ENCODE measurements at regions not wholly inside any gene's neighbourhood (a gene's known extent, or its start where the extent isn't known, plus 50 kb on each side); places are given as distances from the start of the nearest gene placed in this dataset.
"Not testable (repeated sequence)": the region's sequence is repeated elsewhere in the genome, so short reads cannot be mapped to it uniquely, and the experiment has no call there.

DNA sequence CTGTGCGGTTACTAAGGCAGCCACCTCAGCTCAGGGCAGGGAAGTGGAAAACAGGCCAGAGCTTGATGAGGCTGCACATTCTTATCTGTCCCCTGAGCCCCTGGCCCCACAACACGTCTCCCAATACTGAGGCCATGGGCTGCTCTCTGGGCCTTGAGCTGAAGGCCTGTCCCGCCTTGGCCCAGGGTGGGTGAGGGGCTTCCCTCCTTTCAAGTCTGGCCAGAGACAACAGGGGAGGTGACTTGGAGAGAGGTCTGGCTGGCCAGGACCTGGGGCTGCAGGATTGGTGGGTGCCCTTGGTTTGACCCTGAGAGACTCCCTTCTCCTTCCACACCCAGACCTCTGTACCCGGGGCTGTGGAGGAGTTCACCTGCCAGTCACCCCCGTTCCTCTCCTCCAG is 563.8 kb downstream of the PTPRU start:
- no peak for DNase-seq (ENCODE audit: low spot score)

- no peak for DNase-seq (ENCODE audit: low spot score)
Observed at GRCh38 chr1:29798699-29799566, 562.6 kb downstream of the PTPRU start.

- not testable (repeated sequence) for DNase-seq (ENCODE audit: low spot score)
Observed at GRCh38 chr1:29797125-29797524, 560.8 kb downstream of the PTPRU start.

DNA sequence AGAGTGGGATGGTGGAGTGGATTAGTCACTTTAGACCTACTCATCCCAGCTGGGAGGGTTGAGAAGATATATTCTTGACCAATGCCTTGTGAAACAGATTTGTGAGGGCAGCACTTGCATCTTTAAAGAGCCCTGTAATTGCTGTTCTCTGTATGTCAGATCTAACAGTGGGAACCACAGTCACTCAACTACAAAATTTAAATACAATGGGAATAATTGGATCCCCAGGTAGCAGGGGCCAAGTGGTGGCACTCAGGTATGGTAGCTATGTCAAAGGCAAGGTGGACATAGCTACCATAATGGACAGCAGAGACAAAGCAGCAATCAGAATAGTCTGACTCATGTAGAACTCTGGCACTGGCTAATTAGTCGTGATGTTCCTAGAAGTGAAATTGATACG is 559.6 kb downstream of the PTPRU start:
- DNase-seq (ENCODE audit: low spot score) = not testable (repeated sequence)

DNA sequence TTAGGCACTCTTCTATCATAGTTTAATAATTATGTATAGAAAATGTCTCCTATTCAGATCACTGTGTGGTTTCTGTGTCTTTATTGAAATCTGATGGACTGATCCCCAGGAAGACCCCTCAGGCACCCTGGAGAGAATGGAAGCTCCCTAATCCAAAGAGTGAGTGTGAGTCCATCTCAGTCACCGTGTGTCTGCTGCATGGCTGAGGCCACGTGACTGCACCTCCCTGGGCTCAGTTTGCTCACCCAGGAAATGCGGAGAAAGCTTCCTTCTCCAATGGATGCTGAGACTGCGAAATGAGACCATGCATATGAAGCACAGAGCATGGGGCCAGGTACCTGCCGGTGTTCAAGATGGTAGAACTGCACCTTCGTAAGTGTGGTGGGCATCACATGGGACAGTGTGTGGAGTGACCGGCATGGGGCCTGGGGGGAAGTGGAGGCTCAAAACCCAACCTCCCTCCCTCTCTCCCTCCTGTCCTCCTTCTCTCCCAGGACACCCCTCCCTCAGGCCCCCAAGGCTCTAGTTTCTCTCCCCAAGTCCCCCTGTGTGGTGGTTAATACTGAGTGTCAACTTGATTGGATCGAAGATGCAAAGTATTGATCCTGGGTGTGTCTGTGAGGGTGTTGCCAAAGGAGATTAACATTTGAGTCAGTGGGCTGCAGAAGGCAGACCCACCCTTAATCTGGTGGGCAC is 557.5 kb downstream of the PTPRU start:
- no peak for DNase-seq (ENCODE audit: low spot score)

DNA sequence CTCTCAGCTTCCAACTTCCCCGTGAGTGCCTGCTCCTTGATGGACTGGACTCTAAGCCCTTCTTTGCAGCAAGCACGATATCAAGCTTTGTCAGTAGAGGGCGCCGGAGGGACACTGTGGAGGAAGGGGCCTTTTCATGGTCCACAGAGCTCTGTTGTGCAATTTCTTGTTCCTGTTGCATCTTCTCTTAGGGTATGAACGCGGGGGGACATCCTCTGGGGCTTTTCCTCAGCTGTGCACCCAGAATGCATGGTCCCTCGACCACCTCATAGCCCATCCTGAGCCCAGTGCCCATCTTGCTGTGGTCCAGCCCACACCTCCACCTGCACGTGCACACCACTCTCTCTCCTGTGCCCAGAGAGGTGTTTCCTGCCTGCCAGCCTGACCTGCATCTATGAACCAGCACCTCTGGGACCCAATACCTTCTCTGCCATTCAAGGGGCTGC is 556.8 kb downstream of the PTPRU start:
- peak; percentile 60 for DNase-seq (ENCODE audit: low spot score)

DNA sequence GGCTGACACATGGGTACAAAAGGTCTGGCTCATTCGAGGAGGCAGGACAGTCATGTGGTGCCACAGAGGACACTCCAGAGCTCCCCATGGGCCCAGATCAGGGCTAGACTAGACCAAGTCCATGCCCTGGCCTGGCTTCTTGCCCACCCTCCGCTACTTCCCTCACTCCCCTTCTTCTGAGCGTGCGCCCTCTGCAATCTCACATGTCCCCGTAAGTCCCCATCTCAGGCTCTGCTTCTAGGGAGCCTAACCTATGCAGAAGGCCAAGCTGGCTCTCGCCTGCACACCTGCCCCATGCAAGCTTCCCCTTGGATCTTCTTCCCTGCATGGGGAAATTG is 553.6 kb downstream of the PTPRU start:
- DNase-seq (ENCODE audit: low spot score) = no peak

DNA sequence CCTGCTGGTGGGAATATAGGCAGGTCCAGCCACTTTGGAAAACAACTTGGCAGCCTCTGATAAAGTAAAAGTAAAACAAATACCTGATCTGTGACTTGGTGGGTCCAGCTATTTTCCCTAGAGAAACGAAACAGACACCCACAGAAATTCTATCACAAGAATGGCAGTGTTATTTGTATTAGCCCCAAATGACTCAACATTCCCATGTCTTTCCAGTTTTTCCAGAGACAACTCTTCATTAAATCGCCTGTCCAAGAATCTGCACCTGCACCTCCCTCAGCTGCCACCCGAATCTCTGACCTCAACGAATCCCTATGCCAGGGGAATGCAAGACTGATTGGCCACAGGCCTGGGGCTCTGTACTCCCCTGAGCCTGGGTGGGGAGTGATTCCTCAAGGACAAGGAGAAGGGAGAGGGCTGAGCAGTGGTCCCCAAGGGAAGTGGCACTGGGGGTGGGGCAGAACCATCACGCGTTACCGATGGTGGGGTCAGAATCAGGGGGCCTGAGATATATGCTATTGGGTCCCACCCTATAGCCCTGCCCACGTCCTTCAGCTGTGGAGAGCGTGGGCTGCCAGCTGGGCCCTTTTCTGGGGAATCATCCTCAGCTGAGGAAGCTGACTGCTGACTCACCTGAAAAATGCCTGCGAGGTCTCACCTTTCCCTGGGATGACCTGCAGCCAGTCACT is 553.0 kb downstream of the PTPRU start:
- no peak for DNase-seq (ENCODE audit: low spot score)

- DNase-seq (ENCODE audit: low spot score) = no peak
Observed at GRCh38 chr1:29786791-29787732, 550.7 kb downstream of the PTPRU start.

DNA sequence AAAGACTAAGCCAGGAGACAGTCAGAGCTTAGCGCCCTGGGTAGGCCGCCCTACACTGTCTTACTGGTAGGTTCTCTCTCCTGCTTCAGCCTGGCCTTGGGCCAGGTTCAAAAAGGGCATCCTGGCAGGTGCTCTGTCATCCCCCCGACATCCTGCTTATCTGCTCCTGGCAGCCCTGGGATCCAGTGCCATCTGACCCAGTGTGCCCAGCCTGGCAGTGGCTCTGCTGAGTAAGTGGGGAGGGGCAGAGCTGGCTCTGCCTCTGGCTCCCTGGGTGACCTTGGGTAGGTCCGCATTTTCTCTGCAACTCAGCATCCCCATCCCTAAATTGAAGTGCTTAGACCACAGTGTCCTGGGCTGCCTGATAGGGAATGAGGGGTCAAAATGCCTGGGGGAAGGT is 549.9 kb downstream of the PTPRU start:
- DNase-seq (ENCODE audit: low spot score) = no peak

DNA sequence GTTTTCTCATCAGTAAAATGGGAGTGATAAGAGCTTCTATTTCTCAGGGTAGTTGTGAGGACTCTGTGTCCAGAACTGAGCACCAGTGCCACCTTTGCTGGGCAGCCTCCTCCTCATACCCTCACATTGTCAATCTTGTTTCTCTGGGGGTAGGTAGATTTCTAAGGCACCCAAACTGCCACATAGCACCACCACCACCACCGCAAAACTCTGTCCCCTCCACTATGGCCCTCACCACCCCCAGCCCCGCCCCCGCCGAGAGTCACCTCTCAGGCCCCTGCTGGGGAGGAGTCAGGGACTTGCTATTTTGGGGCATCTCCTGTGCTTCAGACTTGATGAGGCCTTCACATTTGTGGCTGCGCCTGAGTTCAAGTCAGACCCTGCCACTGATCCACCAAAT is 549.2 kb downstream of the PTPRU start:
- no peak for DNase-seq (ENCODE audit: low spot score)

- no peak for DNase-seq (ENCODE audit: low spot score)
Observed at GRCh38 chr1:29785137-29785527, 548.8 kb downstream of the PTPRU start.

- DNase-seq (ENCODE audit: low spot score) = no peak
Observed at GRCh38 chr1:29784276-29785136, 548.2 kb downstream of the PTPRU start.

DNA sequence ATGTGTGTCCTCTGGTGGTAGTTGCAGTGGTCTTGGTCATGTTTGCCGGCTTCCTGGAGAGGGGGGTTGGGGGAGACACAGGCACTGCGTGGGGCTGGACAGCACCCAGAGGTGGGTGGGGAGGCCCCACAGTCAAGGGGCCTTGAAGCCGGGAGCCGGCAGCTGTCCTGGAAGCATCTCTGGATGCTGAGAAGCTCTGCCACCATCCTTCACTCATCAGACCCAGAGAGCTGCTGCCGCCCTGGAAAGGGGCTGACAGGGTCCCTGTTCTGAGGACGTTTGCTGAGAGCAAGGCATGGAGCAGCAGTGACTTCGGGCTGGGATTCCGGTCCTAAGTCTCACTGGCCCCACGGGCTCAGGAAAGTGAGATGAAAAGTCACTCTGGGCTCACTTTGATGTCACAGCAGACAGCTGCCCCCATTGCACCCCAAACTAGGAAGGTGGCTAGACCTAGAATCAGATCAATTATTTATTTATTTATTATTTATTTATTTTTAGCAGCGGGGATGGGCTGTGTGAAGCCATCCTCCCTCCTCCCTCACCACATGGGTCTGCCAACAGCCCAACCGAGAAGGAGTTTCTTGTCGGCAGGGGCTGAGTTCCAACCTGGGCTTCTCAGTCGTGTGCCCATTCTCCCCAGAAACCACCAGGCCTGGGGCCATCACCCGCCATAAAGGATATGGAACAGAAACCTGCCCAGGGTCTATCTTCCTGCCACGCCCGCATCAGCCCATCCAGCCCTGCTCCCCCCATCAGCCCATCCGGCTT is 547.4 kb downstream of the PTPRU start:
- DNase-seq (ENCODE audit: low spot score) = no peak

DNA sequence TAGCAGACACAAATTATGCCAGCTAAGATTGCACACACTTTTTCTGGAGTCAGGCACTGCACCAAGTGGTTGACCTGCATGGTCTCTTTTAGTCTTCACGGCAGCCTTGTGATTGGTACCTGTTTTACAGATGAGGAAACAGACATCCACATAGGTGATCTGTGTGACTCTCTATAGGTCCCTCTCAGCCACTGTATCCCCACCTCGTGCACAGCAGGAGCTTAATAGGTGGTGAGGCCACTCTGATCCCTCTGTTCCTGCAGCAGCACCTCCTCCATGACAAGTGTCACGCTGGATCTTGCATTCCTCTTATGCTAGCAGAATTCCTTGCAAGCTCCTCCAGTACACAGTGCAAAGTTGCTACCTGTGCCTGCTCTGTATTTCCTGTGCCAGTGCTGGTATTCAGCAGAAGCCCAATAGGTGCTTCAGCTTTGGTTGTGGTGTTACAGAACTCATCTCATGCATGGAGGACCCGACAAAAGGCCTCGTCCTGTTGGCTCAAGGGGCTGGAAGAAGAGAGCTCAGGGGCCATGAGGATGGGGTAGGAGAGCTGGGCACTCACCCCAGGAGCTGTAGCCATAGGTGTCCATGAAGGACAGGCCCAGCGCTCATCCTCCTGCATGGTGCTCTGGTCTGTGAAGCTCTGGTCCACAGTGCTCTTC is 546.7 kb downstream of the PTPRU start:
- no peak for DNase-seq (ENCODE audit: low spot score)

- no peak for DNase-seq (ENCODE audit: low spot score)
Observed at GRCh38 chr1:29779146-29779545, 542.8 kb downstream of the PTPRU start.

DNA sequence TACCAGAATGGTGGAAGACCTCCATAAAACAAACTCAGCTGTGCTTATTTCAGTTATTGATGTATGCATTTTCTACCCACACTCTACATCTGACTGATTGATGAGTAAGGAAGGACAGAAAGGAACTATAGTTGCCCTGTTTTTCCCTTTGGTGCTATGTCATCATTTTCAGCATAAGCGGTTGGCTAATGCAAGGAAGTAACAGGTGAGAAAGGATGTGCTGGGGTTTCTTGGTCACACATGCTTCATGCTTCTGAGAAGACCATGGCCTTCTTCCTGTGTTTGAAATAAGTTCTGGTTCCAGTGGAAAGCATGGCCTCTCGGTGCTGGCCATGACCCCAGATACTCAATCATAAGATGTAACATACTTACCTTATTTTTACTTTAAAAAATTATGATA is 541.2 kb downstream of the PTPRU start:
- DNase-seq (ENCODE audit: low spot score) = no peak

DNA sequence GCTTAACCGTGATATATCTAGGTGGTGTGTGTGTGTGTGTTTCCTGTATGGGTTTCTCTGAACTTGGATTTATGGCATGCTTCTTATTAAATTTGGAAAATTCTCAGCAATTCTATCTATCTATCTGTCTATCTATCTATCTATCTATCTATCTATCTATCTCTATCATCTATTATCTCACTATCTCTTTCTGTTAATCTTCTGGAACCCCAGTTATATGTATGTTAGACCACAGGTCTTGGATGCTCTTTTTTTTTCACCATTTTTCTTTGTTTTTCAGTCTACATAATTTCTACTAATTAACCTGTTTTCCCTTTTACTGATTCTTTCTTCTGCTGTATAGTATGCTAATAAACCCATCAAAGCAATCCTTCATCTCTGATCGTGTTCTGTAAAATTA is 538.0 kb downstream of the PTPRU start:
- no peak for DNase-seq (ENCODE audit: low spot score)

GRCh38 chr1:29772584-29773100 is 536.3 kb downstream of the PTPRU start:
- DNase-seq (ENCODE audit: low spot score) = no peak

Measured in SW480 (cell line).